ENCODE measurements at regions not wholly inside any gene's neighbourhood (a gene's known extent, or its start where the extent isn't known, plus 50 kb on each side); places are given as distances from the start of the nearest gene placed in this dataset.

DNA sequence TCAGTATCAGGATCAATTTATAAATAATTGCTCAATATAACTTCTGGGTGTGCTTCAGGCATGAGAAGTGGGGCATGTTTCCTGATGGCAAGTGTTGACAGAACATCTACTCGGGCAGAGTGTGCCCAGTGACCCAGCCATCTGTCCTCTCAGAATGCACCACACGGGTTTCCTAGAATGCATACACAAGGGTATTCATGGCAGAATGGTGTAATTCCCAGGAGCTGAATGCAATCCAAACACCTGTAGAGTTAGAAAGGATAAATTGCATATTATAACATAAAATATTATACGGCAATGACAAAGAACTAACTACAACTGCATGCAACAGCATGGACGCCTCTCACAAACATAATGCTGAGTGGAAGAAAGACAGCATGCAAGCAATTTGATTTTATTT, 391.9 kb downstream of the SIPA1L2 start:
- no peak for DNase-seq

DNA sequence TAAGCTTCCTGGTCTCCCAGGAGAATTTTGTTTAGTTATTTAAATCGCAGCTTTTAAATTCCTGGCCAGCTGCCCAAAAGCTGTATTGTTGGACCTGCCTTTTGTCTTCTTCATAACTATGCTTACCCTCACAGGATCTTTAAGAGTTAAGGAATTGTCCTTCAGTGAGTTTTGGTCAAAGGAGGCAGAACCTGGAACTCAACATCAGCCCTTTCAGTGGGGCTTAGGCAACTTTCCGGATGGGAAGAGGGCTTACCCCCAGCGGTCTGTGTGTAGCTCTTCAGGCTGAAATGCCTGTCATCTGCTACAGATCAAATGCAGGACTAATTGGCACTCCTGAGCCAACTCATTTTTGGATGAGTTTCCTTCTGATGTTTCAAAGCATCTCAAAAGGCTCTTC, 402.6 kb downstream of the SIPA1L2 start:
- peak; percentile 20 for DNase-seq

DNA sequence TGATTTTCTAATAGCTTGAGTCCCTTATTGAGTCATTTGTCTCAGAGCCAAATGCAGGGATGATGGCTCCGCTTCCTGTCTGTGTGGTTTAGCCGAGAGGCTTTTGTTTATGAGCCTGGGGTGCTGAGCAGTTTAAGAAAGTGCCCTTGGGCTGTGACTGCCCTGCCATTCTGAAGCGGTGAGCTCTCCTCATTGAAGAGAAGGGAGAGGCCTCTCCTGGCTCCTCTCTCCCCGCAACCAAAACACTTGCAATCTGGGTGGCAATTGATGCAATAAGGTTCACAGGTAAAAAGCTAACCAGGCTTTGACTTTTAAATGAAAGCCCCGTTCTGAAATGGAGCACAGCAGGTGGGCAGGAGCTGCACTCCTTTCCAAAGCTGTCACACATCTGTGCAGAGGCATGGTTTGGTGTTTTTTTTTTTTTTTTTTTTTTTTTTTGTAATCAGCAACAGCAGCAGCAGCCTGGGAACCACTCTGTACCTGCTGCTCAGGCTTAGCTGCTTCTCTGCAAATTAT, 403.7 kb downstream of the SIPA1L2 start:
- DNase-seq = peak; percentile 86

DNA sequence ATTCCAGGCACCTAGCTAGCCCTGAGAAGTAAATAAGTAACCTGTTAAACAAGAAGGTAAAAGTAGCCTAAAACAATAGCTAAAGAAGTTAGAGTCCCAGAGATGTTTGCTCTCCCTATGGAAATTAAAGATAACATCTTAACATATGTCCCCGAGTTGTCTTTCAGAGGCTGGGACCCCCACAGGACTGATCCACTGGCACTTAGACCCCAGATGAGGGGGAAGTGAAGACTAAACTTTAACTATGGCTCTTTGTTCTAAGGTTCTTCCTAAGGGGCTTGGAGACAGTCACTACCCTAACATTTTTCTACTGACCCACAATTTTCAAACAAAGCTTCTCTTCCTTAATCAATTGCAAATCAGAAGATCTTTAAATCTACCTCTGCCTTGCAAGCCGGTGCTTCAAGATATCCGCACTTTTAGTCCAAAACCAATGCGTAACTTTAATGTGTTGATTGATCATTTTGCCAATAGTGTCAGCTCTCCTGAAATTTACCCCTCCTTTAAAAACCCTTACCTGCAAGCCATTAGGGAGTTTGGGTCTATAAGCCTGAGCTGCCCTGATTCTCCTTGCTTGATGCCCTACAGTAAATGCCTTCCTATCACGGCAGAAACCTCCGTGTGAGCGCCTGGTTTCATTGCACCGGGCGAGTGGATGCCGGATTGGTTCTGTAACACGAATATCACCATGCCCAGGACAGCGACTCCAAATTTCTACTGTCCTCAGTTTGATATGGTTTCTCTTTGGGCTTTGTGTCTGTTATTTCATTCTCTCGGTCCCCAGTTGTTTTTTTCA, 404.4 kb downstream of the SIPA1L2 start:
- no peak for DNase-seq

DNA sequence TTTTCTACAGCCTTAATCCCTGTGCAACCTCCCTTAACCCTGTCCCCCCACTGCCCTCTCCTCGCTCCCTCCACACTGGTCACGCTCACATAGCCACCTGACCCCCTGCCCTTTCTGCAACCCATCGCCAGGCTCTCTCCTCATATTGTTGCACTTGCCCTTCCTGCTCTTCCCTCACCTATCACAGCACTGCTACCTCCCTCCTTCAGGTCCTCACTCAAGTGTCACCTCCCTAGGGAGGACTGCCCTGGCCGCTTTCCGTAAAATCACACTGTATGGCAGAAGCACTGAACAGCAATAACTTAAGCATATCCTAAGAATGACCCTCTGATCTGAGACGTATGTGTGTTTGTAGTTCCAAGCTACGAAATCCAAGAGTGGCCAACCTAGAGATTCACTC, 406.0 kb downstream of the SIPA1L2 start:
- DNase-seq = no peak

DNA sequence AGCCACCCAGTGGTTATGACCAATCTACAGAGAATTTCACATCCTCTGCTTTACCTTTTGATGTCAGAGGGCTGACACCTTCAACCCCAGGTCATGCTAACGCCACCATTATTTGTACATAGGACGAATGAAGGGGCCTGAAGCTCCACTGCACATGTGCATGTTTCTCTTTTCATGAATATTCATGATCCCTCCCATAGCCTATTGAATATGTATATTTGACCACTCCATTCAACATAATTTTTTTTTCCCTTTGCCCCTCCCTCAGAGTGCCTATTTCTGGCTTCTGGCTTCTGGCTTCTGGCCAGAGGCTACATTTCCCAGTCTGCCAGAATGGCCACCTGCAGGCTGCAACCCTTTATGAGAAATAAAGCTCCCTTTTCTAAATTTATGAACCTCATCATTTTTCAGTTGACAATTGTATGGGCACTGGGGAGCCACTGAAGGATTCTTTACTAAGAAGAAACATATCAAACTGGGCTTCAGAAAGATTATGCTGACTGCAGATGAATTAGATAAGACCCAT, 406.7 kb downstream of the SIPA1L2 start:
- no peak for DNase-seq

DNA sequence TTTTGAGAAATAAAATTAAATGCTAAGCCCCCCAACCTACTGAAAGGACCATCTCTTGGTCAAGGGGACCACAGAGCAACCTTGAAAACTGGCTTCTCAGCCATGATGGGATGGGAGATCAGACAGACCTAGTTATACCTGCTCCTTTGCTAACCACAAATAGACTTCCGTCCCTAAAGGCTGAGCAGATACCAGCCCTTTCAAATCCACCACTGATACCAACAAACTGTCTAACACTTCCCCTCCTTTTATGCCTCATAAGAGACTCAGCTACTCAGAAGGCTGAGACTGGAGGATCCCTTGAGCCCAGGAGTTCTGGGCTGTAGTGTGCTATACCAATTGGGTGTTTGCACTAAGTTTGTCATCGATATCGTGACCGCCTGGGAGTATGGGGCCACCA, 407.3 kb downstream of the SIPA1L2 start:
- no peak for DNase-seq

DNA sequence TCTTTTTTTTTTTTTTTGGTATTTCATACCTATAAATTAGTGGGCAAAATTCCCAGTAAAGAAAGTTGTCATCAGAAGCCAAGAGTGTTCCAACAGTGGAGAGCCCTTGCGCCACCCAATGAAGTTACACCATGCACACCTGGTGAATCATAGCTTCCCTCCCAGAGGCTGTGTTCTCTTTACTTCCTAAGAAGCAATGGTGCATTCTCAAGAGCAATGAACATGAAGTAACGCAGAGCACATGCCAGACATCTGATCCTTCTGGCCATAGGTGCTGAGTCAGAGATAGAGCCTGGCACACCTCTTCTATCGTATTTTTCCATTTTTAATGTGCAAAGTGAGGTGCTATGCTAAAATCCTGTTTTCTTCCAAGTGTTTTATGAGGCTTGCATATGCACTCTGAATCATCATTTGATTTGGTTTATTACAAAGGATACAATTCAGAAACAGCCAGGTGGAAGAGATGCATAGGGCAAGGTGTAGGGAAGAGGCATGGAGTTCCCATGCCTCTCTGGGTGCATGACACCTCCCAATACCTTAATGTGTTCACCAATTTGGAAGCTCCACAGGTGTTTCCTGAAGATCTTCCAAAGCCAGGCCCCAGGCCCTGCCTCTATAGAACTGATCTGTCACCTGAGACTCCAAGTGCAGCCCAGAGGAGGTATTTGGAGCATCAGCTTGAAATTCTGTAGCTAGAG, 408.0 kb downstream of the SIPA1L2 start:
- DNase-seq = no peak

DNA sequence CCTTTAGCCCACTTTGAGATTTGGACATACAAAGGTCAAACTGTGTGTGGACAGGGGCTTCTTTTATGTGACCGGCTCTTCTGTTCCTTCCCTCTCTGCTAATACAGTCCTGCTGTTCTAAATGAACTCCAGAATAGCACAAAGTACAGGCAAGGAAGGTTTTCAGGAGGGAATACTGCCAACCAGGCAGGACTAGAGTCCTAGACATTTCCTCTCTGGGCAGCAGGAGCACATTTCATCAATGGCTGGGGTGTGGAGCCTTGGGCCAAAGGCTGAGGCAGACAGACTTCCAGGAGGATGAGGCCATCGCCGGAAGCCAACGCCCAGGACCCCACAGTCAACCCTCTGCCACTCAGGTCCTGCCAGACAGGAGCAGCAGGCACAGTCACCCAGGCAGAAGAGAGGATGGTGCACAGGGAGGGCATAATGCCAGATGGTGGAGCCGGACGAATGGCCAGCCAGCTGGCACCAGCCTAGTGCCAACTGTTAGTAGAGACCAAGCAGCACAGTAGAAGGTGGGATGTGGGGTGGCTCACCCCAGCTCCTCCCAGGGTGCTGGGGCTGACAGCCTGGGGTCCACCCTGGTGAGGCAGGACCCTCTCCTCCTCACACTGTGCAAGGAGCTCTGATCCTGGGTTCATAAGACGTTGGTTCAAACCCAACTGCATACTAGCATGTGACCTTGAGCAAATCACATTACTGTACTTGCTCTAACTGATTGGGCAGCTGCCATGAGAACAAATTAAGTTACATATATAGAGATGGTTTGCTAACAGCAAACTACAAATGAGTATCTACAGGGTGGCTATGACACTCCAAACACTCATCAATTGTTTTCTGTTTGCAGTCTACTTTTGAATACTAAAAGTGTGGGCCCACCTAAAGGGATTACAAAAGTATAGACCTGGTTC, 410.7 kb downstream of the SIPA1L2 start:
- no peak for DNase-seq

DNA sequence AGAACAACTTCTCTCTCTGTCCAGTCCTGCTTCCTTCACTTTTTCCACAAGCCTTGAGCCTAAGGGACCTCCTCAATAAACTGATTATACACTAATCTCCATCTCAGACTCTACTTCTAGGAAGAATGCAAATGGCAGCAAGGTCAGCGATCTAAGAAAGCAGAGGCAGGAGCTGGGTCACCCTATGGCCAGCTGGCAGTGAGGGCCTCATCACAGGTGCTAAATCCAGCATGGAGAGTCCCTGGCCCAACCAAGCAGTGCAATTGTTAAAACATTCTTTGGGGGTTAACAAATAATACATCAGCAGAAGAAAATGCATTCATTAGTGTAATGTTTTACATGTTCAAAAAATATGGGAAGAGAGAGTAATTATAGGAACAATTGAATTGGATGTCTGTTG, 416.0 kb downstream of the SIPA1L2 start:
- no peak for DNase-seq

DNA sequence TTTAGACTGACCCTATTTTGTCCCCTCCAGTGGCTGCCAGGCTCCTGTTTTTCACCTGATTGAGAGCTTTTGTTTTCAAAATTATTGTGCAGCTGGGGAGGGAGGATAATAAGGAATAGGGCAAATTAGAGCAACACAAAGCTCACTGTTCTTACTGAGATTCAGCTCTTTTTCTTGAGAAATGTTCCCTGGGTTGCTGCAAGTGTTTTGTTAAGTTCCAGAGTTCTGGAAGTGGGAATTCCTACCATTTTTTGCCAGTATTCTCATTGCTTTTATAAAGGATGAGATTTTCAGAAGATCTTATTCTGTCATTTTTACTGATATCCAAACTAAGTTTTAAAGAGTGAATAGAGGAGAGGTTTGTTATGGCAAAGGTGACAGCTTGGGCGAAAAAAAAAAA, 417.7 kb downstream of the SIPA1L2 start:
- DNase-seq = peak; percentile 74

DNA sequence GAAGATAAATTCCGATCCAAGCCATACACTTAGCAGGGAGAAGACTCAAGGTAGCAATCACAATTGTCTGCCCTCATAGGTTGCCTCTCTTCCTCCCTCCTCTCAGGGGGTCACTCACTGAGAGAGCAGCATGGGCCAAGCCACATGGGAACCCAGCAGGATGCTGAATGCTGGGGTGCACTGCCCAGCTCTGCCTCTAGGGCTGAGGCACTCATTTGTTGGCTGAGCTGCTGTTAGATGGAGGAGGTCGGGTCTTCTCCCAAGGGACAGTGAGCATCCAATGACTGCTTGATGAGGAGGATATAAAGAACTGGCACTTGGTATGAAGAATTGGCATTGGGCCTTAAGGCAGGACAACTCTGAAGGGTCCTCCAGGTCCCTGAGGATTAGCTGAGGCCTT, 418.8 kb downstream of the SIPA1L2 start:
- DNase-seq = peak; percentile 20

DNA sequence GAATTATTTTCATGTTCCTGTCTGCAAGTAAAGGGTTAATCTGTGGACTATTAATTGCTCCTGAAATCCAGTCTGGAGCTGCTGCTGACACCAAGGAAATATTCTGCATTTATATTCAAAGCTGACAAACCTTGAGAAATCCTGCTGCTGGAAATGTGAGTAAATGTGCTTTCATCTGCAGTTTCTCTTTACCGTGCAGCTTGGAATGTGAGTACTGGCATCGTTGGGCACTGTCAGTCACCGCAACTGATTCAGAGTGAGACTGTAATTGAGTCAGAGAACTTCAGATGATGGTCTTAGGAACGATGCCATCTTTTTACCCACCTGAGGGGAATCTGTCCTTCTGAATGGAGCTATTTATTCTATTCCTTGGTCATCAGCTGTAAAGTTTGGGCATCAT, 420.6 kb downstream of the SIPA1L2 start:
- no peak for DNase-seq

DNA sequence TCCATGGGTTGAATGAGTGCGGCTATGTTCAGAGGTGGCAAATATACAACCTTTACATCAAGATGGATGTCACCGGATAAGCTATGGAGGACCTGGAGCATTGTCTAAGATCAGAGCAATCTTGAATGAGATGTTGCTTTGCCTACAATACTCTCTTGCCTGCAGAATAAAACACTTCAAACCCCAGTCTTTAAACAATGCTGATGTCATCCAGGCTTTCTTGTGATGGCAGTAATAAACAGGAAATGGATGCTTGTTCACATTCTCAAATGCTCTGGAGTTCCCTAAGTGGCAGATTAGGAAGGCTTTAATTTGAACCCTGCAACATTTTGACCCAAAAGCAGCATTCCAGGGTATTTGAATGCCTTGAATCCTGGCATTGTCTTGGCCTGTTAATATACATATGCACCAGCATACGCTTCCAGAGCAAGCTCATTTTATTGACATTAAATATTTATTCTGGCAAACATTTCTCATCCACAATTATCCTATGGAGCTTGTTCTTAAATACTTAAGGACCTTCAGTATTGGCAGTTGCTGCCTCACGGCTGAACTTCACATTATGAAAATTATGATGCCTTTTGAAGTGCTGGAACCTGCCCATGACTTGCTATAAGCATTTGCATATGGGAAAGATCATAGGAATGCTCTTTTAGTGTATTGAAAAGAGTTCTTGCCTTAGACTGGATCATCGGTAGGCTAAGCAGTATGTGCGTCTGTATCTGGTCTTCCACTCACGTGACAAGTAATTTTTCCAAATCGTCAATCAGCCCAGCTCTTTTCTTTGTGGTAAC, 422.7 kb downstream of the SIPA1L2 start:
- no peak for DNase-seq

DNA sequence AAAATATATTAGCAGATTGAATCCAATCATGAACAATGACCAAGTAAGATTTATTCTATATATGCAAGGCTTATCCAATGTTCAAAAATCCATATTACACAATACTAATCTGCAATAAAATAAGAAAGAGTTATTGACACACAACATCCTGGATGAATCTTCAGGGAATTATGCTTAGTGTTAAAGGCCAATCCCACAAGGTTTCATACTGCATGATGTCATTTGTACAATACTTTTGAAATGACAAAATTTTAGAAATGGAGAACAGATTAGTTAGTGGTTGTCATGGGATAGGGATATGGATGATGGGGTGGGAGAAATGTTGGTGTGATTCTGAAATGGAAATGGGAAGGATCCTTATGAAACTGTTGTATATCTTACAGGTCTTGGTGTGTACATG, 425.7 kb downstream of the SIPA1L2 start:
- DNase-seq = peak; percentile 27

DNA sequence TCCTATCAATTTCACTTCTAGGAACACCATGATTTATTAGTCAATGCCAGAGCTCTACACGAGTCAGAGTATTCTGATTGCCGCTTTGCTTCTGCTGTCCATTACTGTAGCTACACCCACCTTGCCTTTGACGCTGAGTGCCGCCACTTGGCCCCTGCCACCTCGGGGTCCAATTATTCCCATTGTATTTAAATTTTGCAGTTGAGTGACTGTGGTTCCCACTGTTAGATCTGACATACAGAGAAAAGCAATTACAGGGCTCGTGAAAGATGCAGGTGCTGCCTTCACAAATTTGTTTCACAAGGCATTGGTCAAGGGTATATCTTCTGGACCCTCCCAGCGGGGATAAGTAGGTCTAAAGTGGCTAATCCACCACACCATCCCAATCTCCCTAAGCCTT, 428.9 kb downstream of the SIPA1L2 start:
- no peak for DNase-seq

DNA sequence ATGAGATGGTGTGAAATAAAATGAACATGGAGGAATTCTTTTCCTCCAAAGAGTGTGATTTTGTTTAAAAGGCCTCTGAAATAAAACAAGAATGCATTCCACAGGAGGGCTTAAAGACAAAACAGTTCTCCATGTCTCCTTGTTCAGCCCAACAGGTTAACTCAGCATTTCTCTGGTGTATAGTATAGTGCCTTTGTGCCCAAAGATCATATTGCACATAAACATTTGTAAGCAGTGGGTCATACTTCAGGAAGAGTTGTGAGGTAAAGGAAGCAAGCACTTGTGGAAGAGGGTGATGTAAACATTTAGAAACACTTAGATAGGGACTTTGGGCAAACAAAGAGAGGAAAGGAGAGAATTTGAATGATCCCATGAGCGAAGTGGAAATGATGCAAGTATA, 433.9 kb downstream of the SIPA1L2 start:
- no peak for DNase-seq

DNA sequence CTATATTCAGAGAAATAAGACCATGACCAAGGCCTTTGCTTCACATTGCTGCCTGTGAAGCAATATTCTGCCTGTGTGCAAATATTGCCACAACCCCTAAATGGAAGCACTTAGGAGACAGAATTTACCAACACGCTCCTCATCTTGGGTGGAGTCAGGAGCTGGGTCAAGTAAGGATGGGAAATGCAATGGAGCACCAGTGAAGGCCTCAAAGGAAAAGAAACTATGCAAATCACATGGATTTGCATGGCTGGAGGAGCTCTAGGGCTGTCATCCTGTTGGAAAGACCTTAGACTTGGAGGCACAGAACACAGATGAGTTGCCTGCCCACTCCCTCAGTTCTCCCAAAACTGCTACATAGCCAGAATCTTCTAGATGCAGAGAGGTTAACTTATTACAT, 435.5 kb downstream of the SIPA1L2 start:
- DNase-seq = no peak

DNA sequence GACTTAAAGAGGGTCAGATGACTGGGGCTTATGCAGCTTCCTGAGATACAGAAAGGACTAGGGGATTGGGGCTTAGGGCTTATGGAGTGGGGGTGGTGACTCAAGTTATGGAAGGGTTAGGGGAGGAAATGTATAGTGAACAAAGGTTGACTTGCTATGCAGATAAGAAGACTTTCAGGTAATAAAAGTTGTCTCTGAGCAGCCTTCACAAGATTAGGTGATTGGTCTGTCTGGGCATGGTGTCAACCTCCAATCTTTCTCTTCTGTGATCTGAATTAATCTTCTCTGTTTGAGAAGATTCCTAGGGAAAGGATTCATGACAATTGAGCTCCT, 436.5 kb downstream of the SIPA1L2 start:
- no peak for DNase-seq

DNA sequence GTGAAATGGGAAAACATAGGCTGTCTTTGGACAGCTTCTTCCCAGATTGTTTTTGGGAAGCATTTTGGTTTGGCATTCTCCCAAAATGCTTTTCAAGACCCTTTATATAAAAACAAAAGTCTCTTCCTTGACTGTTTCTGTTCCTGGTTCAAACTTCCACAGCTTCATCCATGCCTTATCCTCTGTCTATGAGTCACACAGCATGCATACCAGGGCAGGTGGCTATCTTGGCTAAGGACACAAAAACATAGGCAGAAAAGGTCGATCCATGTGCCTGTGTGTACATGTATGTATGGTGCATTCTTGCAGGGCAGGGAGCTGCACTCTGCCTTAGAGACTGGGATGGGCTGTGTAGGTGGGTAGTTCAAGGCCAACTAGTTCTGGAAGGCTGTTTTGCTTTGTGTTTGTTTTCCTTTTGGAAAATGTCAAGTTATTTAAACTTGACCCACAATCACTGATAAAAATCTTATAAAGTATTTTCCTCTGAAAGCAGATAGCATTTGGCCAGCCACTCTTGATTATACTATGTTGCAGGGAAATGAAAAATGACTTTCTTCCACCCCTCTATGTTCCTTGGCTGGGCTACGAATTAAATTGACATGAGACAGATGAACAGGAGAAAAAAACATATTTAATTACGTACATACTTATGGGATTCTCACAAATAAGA, 437.0 kb downstream of the SIPA1L2 start:
- peak; percentile 27 for DNase-seq

DNA sequence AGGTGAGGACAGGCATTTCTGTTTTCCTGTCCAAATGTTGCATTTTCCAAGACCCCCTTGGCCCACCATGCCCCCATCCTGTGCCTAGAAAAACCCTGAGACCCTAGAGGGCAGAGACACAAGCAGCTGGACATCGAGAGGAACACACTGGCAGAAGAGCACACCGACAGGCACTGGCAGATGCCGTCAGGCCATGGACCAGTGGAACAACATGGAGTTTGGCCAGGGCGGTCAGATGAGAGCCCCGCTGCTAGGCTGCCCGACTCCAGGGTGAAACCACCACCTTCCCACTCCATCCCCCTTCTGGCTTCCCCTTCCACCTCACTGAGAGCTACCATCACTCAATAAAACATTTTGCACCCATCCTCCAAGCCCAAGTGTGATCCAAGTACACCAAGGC, 438.4 kb downstream of the SIPA1L2 start:
- no peak for DNase-seq

DNA sequence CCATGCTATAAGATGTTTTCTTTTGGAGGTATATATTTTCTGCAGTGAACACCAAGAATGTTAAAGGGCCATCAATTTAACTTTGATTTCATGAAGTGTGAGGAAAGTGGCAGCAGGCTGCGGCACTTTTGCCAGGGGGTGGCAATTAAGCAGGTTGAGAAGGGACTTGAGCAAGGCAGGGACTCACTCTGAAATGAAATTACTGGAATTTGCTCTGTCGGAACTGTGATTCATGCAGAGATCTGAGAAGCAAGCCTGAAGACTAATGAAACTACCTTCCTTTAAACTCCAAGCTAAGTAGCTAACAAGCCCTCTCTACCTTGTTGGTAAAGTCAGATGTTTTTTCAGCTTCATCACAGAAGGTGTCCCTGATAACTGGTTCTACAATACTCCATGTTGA, 441.6 kb downstream of the SIPA1L2 start:
- no peak for DNase-seq
